Stimulated activated CD4-positive, alpha-beta T cell treated with anti-CD3 and anti-CD28 coated beads, Interleukin-4, amount 100 ng/mL, for 24 hours (primary cell): ENCODE measurements at regions not wholly inside any gene's neighbourhood (a gene's known extent, or its start where the extent isn't known, plus 50 kb on each side); places are given as distances from the start of the nearest gene placed in this dataset.
"Not testable (repeated sequence)": the region's sequence is repeated elsewhere in the genome, so short reads cannot be mapped to it uniquely, and the experiment has no call there.

Experiments used
- DNase-seq: peaks from one replicate; pipeline ENCODE4 v3.0.0-alpha.2; 2020

DNA sequence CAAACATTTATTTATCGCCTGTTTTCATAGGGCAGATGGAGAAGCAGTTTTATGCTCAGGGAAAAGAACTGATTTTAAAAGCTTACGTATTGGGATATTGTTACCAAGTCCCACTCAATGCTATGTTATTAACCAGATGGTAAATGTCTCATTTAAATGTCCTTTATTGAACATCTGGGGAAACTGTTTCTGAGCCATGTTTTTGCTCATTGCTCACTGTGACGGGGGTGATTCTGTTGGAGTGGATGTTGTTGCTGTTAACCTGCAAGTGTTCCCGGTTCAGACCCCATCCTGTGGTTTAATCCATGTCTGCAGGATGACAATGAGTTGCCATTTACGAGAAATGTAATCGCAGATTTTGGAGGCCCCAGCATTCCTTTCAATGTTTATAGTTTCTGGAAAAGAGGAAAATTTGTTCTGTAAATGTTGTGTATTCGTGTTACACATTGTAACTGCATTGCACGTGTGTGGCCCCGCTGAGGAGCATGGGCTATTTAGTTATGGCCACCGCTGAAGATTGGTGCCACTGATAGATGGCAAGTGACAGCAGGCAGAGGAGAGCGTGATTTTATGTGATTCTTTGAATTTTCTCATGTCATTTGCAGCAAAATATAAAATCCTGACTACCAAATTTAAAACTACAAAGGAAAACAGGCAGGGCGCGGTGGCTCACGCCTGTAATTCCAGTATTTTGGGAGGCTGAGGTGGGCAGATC, 174.8 kb upstream of the COPS8 start:
- DNase-seq: no peak

DNA sequence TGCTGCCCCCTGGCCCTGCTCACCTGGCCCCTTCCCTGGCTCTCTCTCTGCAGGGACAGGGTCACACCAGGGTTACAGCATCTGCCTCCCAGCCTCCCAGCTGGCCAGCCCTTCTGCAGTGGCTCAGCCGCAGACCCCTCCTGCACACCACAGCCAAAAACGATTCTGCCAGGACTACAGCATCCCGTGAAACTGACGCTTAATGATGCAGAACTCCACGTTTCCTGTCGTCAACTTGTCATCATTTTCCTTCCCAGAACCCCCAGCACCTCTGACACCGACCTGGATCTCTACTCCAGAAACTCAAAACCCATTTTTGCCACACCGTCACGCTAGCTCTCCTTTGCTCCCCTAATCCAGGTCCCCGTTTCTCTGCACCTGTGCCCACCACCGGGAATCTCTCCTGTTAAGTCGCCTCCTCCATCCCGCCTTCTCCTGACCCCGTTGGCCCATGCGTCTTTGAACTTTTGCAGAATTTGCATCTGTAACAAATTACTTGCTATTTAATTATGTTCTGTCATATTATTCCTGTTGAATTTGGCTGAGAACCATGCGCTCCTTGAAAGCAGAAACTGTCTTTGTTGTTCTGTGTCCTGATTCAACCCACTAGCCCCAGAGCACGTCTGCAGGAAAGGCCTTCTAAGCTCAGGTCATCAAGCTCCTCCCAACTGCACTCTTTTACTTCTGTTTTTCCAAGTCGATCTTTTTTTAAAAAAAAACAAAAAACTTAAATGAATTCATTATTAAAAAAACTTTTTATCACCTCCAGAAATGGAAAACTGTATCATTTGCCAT, 173.2 kb upstream of the COPS8 start:
- no peak for DNase-seq

DNA sequence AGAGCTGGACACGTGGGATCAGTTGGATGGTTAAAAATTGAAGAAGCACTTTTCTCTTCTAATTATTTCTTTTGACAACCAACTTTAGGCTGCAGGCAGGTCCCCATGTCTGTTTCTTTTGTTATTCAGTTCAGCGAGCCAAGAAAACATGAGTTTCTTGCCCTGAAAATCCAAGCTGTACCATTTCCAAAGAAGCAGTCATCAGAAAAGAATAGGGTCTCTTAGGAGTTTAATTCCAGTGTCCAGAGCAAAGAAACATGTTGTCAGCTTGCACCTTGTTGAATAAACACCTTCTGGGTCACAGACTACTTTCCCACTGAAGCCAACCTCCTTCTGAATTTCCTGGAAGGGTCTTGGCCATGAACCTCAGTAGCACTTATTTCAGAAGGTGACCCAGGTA, 170.5 kb upstream of the COPS8 start:
- DNase-seq: no peak

DNA sequence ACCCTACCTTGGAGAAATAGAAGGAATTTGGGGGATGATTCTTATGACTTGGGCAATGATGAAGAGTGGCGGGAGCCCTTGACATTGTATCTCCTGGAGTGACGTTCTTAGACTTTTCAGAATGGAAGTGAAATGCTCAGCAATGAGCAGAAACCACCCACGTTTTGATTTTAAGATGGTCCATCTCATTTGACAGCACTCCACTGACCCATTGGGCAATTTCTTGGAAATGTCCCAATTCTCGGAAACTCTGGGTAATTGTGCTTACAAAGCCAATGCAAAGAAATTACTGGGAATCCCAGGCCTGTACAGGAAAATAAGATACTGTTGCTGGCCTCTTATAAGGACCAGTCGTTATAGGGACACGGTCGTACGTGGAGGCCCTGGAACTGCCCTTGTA, 170.0 kb upstream of the COPS8 start:
- no peak for DNase-seq

DNA sequence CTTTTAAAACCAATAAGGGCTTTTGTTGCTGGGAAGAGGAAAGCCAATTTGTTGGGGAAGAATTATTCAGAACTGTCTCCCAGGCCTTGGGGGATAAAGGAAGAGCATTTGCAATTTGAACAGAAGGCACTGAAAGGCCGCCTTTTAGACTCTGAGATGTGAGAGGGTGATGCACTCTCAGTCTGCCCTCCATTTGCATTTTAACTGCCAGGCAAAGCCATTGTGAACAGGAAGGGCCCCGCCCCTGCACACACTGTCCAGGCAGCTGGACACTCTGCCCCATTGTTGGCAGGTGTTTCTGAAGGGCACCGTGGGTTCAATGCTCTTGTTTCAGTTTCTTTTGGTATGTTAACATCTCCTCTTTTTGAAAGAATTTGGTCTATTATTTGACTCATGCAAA, 169.5 kb upstream of the COPS8 start:
- DNase-seq: no peak

DNA sequence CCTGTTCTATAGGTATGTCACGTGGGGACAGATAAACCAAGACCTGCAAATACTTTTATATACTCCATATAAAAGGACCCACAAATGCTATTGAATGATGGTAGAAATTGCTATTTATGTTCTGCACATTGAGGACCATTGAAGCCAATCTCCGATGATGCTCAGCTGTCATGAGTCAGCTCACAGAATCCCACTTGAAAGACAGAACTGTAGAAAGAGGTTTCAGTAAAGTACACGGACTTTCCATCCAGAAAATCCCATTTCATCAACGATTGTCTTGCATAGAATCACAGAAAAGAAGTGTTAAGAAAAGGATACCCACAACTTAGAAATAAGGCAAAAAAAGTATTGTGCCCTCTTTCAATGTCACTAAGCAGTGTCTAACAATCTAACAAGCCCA, 169.0 kb upstream of the COPS8 start:
- DNase-seq: no peak

DNA sequence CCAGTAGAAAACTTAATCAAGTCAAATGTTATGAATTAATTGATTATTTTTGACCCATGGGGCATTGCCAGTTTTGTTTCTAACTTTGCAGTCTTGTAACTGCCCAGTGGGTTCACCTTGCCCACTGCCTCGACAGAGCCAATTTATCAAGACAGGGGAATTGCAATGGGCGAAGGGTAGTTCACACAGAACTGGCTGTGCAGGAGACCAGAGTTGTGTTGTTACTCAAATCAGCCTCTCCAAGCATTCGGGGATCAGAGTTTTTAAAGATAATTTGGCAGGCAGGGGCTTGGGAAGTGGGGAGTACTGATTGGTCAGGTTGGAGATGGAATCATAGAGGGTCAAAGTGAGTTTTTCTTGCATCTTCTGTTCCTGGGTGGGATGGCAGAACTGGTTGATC, 168.5 kb upstream of the COPS8 start:
- no peak for DNase-seq

DNA sequence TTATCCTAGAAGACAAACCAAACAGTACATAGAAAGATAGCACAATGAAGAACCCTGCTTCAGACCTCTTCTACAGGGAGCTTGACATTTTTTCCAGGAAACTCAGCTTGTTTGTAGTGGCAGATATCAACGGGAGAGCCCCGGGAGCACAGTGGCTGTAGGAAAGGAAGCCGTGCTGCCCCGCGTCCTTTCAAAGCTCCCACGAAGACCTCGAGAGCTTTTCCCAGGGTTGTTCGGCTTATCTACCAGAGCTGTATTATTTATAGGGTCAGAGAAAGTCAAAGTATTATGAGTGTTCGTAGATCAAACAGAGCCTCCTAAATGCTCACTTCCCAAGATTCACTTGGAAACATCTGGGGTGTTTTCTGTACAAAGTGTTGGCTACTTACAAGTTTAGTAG, 167.1 kb upstream of the COPS8 start:
- no peak for DNase-seq

DNA sequence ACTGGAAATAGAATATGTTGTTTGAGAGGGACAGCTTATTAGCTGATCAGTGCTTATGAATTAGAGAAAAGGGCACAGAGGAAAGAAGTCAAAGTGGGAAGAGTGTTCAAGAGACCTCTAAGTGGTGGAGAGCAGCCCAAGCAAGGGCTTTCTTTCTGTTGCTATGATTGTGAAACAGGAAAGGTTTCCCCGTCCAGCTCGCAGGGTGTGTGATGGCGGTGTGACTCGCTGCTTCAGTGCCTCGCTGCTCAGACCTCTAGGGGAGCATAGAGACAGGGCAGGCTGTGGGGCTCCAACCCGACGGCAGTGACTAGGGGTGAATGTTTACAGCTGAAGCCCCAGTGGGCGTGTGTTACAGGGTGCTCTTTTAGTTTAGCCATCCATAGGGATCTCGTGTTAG, 166.5 kb upstream of the COPS8 start:
- no peak for DNase-seq

DNA sequence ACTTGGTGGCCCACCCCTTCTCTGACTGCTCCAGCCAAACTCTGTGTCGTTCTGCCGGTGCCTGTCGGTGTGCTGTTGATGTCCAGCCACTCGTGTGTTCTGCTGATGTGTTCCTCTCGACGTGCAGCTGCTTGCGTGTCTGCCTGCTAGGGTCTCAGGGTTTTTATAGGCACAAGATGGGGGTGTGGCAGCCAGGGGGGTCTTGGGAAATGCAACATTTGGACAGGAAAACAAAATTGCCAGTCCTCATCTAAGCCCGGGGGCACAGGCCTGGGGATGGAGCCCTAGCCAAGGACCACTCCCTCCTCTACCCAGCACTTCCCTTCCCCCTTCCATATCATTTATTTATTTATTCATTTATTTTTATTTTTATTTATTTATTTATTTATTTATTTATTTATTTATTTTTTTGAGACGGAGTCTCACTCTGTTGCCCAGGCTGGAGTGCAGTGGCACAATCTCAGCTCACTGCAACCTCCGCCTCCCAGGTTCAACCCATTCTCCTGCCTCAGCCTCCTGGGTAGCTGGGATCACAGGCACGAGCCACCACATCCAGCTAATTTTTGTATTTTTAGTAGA, 165.8 kb upstream of the COPS8 start:
- not testable (repeated sequence) for DNase-seq

DNA sequence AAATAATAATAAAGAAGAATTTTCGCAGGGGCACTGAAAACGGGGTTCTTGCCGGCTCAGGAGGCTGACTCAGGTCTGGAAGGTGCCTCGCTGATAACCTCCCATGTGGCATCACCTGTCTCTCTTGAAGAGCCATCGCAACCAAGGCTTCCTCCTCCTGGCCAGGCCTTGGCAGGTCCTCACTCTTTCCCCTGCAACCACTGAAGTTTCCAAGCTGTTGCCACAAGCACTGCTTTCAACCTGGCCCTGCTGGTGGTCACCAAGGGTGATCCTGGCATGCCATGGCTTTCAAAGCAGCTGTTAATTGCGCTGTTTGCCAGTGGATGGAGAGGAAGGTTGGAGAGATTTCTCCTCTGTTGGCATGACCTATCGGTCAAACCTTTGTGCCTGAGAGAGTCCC, 163.6 kb upstream of the COPS8 start:
- DNase-seq: no peak

DNA sequence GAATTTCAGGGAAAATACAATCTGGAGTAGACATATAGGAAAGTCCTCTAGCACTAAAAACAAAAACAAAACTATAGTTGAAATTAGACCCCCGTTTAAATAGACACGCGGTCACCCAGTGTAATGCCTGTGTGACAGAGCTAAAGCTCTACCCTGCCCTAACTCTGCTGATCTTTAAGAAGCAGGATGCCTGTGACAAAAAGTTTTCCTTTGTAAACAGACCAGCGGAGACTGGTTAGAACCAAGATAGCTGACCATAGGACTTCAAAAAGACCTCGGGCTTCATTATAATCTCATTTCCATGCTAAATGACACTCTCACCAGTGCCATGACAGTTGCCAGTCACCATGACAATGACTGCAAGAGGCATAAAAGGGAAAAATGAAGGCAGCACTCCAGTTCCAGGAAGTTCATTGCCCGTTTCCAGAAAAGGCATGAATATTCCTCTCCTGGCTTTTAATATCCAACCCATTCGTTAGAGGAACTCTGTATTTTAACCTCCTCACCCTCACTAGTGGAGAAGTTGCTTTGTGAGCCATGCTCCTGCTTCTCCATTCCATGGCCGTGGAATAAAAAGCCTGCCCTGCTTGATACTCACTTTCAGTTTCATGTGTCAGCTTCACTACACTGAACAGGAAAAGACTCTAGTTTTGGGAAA, 157.2 kb upstream of the COPS8 start:
- DNase-seq: no peak

DNA sequence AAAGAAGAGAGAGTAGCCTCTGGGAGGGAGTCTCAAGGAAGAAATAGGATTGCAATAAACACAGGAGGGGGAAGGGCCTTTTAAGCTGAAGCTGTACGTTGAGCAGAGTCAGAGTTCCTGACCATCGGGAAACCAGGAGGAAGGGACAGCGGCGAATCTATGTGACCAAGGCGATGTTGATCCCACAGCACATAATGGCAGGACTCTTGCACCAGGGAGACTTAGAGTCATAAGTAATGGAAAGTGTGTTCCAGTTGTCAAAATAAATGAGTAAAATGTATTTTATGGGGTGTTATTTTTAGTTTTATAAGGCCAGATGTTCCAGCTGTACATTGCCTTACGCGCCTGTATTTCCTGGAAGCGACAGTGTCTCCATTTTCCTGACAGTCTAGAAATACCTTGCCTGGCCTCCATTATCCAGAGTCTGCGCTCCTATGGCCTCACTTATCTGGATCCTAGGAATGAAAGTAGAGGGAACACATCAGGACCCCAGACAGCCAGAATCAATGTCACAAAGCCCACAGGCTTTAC, 152.8 kb upstream of the COPS8 start:
- no peak for DNase-seq

DNA sequence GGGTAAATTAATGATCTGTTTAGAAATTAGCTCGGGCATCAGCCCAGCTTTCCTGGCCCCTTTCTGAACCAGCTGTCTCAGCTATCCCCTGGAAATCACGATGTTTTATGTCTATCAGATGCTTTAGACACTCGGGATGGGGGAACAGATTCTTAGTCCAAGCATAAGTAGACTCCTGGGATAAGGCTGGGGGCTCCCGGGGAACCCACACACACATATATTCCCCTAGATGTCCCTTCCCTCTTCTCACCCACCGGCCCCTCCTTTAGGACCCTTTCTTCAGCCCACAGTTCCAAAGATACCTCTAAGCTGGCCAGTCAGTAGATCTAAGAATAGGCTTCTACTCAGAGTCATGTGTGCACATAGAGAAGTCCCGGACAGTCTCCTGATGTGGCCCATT, 151.5 kb upstream of the COPS8 start:
- DNase-seq: no peak

DNA sequence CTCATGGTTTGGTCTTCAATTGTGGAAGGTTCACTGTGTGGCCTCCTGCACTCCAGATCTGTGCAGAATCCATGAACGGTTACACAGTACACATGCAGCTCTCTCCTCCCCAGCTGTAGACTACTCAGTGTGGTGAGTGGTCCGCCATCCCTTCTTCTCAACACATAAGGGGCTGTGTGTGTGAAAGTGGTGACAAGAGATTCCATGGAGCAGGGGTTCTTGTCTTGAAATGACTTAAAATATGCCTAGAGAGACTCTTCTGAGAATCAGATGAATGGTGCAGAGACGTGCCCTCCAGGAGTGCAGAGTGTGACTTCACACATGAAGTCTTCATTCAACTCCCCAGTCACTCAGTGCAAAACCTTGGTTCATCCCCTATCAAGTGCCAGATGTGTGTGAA, 151.0 kb upstream of the COPS8 start:
- no peak for DNase-seq

DNA sequence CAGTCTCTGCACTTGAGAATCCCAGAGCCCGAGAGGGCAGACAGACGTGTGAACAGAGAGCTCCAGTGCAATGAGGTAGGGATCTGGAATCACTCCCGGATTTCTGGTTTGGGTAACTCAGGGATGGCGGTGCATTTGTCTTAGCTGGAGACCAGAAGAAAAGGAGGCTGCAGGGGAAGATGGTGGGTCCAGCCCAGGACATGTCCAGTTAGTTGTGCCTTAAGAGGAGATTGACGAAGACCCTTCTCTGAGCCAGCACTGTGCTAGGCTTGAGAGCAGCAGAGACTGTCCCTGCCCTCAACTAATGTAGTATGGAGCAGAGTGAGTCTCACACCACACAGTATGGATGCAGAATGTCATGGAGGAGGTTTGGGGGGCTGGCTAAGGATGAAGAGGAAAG, 150.6 kb upstream of the COPS8 start:
- DNase-seq: no peak

DNA sequence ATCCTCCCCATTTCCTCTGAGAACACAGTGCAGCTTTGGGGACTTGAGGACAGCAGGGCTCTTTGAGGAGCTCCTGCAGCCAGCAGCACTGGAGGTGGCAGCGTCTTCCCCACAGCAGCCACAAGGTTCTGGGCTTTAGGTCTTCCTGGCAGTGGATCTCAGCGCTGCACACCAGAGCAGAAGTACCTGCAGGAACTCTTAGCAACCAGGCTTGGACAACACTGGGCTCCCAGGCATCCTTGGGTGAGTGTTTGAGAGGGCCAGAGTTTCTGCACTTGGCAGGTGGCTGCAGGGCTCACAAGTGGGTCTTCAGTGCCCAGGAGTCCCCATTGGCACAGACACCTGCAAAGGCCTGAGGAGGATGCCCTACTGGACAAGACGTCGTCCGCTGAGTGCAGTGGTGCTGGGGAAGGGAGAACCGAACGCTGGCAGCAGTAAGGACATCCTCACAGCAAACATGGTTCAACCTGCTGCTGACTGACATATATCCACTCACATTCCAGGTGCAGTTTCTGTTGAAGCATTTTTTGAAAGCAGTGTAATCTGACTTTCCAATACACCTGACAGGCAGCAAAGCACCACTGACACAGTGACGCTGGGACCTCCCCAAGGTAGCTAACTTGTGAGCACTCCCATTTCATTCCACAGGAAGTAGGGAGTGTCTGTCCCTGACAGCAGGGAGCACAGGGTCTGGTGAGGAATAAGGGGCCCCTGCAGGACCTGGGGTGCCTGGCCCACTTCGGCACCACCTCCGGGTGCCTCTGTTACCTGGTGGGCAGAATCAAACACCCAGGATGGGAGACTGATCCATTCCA, 149.9 kb upstream of the COPS8 start:
- no peak for DNase-seq

DNA sequence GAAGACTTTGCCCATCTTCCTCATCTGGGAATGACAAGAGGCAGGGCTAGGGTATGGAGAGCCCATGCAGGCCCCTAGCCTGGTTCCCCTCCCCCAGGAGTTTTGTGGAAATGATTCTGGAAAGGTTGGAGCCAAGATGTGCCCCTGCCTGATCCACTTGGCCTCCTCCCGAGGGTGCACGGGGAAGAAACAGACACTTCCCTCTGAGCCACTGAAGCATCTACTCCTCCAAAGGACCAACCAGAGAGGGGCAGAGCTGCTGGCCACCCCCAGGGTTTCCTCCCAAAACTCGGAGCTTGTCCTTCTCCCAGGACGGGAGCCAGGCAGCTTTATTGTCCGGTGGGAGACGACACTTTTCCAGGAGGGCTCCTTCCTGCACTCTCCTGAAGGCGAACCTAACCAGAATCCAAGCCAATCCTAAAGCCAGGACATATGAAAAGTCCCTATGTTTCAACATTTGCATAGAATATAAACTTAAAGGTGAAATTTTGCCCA, 149.2 kb upstream of the COPS8 start:
- no peak for DNase-seq

DNA sequence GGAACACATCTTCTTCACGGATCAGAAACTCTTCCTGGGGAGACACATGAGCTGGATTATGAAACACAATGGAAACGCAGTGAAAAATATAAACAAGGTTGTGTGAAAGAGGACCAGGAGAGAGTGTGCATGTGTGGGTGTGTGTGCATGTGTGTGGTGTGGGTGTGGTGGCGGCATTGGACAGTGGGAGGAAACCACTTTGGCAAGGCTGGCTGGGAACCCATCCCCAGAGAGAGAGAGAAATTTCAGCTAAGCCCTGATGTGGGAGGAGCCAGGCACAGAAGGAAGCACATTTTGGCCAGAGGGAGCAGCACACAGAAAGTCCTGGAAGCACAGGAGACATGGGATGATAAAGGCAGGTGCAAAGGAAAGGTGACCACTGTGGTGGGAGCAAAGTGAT, 147.6 kb upstream of the COPS8 start:
- DNase-seq: no peak

DNA sequence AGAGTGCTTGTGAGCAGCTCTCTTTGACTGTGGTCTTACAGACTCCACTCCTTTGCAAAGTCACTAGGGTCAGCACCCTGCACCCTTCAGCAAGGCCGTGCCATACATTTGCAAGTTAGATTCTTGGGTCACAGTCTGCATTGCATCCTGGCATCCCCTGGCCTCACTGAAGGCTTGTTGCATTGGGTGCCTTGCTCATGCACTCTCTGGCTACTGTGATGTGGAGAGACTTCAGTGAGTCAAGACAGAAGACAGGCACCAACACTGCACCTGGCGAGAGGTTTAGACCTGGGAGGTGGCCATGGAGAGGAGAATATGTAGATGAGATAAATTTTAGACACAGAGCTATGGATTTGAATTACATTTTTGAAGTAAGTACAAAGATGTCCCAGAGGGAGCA, 146.4 kb upstream of the COPS8 start:
- DNase-seq: no peak

DNA sequence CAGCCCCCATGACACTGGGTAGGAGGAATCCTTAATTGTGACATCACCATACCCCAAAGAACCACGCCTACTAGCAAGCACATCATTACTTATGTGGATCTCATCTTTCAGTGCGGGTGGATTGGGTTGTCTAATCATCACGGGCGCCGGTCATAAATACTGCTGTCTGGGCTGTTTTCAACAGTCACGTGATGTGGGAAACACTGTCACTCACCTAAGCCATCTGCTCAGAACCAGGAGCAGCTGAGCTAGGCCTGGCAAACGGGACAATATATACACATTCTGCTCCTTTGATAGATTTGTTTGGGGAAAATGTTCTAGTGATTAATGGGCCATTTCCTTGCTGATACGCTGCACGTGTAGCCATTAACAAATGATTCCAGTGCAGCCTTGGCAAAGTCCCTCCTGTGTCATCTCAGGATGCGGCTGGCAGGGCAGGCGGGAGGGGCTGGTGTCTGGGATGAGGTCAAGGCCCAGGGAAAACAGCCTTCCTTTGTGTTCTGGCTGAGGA, 145.9 kb upstream of the COPS8 start:
- DNase-seq: no peak

DNA sequence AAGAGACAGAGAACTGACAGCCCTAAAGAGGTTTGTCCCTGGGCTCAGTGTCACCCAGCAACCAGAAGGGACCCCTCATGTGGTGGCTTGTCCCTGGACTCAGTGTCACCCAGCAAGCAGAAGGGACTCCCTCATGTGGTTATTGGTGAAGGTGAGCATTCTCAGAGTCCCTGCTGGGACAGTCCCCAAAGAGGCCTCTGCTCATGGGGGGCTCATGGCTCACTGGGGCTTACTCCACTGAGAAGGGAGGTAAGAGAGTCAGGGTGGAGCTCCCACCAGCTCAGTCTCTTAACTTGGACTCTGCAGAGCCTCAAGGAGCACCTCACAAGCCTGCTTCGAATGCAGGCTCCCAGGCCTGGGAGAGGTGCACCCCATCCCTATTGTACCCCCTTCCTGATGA, 145.2 kb upstream of the COPS8 start:
- no peak for DNase-seq
